HEK293T (cell line): ENCODE measurements at regions not wholly inside any gene's neighbourhood (a gene's known extent, or its start where the extent isn't known, plus 50 kb on each side); places are given as distances from the start of the nearest gene placed in this dataset.

ENCODE experiments used
- BHLHE40 ChIP-seq: fragments of 450-650 bp; IDR thresholded peaks from 2 replicates; pipeline ENCODE4 v1.6.1; 2016; ENCODE audit warnings: mild to moderate bottlenecking, moderate library complexity, borderline replicate concordance
- CTBP1 ChIP-seq: fragments of 450-650 bp; IDR thresholded peaks from 2 replicates; pipeline ENCODE4 v1.6.1; 2016; ENCODE audit warnings: borderline replicate concordance
- ELF4 ChIP-seq: fragments of 450-650 bp; IDR thresholded peaks from 2 replicates; pipeline ENCODE4 v1.6.1; 2017; ENCODE audit warnings: antibody characterized with exemption
- FOXA1 ChIP-seq: fragments of 450-650 bp; IDR thresholded peaks from 2 replicates; pipeline ENCODE4 v1.6.1; 2016; ENCODE audit warnings: mild to moderate bottlenecking
- FOXK2 ChIP-seq: fragments of 450-650 bp; IDR thresholded peaks from 2 replicates; pipeline ENCODE4 v1.6.1; 2016; ENCODE audit warnings: mild to moderate bottlenecking
- FOXM1 ChIP-seq: fragments of 450-650 bp; IDR thresholded peaks from 2 replicates; pipeline ENCODE4 v1.6.1; 2017; ENCODE audit warnings: mild to moderate bottlenecking, borderline replicate concordance
- SP1 ChIP-seq: fragments of 450-650 bp; IDR thresholded peaks from 2 replicates; pipeline ENCODE4 v1.6.1; 2017
- SUZ12 ChIP-seq: fragments of 450-650 bp; IDR thresholded peaks from 2 replicates; pipeline ENCODE4 v1.6.1; 2016; ENCODE audit warnings: mild to moderate bottlenecking
- TARDBP ChIP-seq: fragments of 450-650 bp; IDR thresholded peaks from 2 replicates; pipeline ENCODE4 v1.6.1; 2016

DNA sequence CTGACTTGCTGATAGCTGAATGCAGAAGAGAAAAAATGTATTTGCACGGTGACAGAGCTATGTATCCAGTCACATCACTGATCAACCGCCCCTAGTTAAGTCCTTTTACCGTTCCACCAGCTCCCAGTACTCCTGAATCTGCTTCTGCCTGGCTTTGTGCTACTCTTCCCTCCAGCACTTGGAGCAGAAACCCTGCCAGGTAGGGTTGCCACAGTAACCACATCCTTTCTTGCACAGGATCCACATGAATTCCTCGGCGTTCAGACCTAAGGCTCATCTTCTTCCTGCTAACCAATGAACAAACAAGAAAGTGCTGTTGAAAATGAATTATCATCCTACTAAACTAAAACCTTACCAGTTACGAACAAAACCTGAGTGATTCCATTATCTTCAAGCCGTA, 52.0 kb upstream of the KCTD7 start:
- no peak for TF ChIP-seq FOXK2
- TF ChIP-seq CTBP1: no peak
- no peak for TF ChIP-seq SUZ12
- TF ChIP-seq SP1: no peak
- no peak for TF ChIP-seq BHLHE40
- TF ChIP-seq ELF4: no peak
- TF ChIP-seq FOXM1: no peak
- no peak for TF ChIP-seq FOXA1
- TF ChIP-seq TARDBP: no peak
